Hematopoietic multipotent progenitor cell treated with erythropoietin and hydrocortisone succinate and interleukin-3 and kit ligand, for 4 days (in vitro differentiated cells): ENCODE measurements at regions not wholly inside any gene's neighbourhood (a gene's known extent, or its start where the extent isn't known, plus 50 kb on each side); places are given as distances from the start of the nearest gene placed in this dataset.

ENCODE experiments used
- DNase-seq: peaks from one replicate; pipeline ENCODE4 v3.0.0-alpha.2; 2015

DNA sequence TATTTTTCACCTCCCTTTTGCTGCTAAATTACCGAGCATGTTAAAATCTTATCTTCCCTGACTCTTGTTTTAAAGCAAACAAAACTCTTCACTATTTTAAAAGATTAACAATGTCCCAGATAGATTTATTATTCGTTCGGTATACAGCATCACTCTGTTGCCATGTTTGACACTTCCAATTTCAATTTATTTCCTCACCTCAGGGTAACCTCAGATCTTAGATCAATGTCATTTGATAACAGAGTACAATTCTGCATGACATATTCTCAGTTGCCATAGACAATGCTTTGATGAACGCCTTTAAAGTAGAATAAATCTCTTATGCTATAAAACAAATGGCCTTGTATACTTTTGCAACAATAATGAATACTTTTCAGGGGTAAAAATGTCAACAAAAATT, 1078.1 kb upstream of the IGFBP7 start:
- DNase-seq, result no peak

DNA sequence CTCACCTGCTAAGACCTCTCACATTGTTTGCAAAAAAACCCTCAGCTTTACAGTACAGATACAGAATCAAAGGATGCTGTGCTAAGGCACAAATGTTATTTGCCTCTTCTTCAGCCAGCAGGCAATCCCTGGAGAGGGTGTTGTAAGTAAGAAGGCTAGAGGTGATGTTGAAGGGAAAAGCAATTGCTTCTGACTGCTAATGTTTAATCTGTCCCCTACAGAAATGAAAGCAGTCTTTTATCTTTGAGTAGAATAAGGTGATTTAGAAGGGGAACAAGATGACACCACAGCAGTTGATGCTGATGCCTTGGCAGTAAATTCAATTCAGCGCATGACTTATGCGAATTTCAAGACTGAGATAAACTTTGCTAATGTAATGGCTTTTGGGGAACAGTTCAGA, 1064.8 kb upstream of the IGFBP7 start:
- no peak for DNase-seq

DNA sequence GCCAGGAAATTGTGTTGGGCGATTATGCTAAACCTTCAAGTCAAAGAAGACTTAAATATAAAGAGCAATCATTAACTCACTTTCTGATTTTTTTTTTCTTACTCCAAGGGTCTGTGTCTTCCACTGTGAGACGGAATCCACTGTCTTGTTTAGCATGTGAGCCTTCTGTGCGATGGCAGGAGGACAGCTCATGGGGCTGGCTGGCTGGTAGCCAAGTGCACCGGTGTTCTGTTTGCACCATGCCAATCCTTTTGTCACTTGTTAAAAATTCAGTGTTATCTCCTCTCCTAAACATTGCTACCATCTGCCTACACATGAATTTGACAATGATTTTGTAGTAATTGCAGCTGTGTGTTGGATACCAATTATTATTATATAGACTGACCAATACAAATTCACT, 1056.3 kb upstream of the IGFBP7 start:
- DNase-seq, result no peak

DNA sequence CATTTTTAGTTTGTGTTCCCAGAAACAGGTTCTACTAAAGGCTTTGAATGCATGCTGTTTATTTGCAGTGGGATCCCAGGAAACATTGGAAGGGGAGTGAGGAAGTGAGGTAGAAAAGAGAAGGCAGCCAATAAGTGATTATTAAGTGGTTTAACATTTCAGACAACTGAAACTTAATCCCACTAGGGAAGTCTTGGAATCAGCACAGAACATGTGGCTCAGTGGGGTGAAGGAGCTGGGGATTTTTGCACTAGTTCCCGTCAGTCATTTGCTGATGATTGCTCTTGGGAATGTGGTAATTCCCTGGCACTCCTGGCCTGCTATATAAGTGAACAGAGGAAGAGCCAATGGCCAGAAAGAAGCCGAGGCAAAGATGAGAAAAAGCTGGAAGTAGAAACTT, 1053.0 kb upstream of the IGFBP7 start:
- no peak for DNase-seq

DNA sequence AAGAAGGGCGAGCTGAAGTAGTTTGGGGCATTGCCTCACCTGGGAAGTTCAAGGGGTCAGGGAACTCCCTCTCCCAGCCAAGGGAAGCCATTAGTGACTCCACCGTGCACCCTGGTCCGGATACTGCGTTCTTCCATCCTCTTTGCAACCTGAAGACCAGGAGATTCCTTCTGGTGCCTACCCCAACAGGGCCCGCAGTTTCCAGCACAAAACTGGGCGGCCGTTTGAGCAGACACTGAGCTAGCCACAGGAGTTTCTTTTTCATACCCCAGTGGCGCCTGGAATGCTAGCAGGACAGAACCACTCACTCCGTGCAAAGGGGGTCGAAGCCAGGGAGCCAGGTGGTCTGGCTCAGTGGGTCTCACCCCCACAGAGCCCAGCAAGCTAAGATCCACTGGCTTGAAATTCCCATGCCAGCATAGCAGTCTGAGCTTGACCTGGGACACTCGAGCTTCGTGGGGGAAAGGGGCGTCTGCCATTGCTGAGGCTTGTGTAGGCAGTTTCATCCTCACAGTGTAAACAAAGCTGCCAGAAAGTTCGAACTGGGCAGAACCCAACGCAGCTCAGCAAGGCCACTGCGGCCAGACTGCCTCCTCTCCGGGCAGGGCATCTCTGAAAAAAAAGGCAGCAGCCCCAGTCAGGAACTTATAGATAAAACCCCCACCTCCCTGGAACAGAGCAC, 1039.4 kb upstream of the IGFBP7 start:
- DNase-seq, result no peak

DNA sequence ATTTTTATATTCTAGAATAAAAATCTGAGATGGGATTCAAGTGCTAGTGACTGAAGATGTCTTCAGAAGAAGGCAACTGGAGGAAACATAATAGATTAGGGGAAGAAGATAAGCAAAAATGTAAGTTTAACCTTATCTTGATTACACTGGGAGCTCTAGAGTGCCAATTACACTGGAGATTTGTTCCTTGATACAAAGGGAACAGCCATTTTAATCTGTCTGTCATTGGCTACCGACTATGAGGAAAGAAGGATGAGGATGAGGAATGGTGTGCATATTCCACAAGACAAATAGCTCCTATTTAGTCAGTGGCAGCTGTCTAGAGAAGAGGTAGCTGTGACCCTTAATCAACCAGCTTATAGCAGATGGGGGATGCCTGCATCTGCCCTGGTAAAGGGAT, 1034.5 kb upstream of the IGFBP7 start:
- no peak for DNase-seq

DNA sequence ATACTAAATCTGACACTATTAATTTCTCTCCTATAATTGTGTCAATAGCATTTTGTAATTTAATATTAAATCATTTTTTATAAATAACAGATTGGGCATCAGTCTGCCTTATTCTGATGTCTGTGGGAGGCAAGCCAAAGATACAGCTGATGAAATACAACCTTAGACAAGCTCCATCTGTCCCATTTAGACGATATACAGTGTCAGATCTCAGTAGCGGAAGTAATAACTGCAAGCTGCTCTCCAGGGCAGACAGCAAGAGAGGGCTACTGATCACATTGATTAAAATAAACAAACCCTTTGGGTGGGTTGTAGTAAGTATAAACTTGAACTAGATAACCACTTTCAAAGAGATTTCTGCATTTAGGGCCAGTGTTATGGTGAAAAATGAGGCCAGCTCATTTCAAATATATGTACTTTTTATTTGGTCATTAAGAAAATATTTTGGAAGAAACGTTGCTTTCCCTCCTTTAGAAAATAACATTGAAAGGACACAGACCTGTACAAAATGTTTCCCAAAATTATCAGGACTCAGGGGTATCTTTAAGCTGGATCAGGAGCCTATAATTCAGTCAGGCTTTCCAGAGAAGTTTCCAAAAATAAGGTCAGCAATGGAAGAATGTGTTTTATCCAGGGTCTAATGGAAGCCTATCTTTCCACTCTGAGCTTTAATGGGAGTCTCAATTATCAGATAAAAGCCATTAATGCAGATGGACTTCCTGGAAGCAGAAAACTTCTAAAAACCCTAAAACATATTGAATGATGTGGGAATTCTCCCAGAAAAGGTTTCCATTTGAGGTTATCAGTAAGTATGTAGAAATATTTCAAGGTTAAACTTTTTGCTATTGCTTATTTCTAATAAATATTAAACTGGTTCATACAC, 1028.8 kb upstream of the IGFBP7 start:
- DNase-seq, result no peak

DNA sequence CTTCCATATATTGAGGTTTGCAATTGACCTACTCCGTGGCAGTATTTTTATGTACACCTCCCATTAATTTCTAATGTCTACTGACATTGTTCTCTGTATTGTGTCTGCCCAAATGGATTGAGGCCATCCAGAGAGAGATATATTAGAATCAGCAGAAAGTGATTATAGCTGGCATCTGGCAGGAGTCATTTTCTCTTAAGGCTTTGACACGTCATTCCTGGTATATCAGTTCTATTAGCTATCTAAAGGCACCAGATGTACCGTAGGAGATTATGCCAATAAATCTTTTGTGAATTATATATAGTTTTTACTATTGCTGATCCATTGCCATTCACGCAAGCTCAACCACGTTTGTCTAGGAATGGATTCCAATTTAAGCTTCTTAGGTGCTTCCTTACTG, 1026.4 kb upstream of the IGFBP7 start:
- DNase-seq, result no peak

DNA sequence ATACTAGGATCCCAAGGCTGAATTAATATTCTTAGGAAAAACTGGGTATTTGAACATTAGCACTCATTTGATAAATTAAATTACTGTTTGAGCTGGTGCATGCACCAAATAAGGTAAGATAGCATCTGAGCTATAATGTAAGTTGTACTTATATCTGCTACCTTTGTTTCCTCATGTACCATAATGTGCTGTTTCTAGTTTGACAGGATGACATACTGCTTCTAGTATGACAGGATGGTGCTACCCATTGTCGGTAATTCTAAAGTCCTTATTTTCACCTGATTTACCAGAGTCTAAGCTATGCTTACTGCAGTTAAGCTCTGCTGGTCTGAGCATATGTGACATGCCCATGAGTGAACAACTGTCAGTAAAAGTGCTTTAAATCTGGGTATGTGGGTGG, 1017.5 kb upstream of the IGFBP7 start:
- DNase-seq, result no peak

DNA sequence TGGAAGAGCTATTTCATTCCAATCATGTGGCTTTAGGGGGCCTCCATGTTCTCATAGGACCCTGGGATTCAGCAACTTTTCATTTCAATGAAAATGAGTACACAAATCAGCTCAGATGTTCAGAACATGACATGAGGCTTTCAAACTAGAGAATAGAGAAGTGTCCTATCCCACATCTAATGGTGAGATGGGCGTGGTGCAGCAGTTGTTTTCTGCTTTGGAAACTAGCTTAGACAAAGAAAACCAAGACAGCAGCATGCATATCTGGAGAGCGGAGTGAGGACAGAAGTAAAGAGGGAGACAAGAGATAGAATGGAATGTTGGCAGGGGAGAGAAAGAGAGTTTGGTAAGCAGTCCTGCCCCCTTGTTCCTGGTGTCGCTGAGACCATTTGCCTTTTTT, 1009.1 kb upstream of the IGFBP7 start:
- no peak for DNase-seq

DNA sequence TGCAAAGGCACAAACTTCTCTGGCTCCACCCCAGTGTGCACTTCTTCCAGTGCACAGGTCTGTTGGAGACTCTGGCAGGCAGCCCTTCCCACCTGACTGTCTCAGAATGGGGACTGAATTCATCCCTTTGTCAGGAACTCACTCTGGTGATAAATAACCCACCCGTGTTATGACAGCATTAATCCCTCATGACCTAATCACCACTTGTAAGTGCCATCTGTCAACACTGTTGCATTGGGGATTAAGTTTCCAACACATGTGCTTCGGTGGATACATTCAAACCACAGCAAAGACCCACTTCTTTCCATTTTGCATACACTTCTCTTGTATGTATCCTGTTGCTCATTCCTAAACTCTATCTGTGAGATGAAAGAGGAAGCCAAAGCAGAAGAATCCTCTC, 1002.9 kb upstream of the IGFBP7 start:
- DNase-seq, result no peak

DNA sequence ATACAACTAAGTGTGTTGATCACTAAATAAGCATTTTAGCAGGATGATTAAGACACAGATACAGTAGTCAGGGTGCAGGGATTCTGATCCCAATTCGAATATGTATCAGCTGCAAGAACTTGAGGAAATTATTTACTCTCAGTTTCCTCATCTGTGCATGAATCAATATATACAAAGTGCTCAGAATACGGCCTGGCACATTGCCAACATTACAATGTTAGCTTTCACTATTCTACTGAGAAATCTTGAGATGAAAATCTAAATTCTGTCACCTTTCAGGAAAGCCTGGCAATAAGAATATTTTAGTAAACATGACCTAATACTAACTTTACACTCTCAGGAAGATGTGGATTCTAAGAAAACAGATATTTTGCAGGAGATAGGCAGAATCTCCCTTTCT, 1001.6 kb upstream of the IGFBP7 start:
- DNase-seq, result no peak

DNA sequence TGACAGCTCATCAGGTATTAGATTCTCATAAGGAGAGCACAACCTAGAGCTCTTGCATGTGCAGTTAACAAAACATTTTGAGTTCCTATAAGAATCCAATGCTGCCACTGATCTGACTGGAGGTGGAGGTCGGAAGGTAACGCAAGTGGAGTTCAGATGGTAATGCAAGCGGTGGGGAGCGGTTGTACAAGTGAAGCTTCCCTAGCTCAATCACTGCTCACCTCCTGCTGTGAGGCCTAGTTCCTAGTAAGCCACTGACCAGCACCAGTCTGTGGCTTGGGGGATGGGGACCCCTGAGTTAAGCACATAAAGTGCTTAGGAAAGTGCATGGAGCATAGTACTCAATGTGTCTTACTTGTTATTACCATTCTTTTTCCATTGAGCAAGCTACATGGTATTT, 983.2 kb upstream of the IGFBP7 start:
- no peak for DNase-seq

DNA sequence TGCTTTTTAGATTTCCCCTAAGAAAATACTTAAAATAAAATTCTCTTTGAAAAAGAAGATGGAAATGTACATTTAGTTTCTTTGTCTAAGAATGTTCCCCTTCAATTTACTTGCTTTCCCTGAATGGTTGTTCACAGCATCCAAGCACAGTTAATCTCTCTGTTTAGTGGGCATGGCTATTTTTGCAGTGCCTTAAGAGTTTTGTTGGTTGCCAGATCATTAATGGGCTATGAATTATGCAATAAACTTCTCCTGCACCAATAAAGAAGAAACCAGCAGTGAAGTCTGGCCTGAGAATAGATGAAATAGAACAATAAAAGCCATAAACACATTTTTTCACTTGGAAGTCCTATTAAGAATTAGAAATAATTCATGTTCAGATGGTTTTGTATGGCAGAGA, 980.4 kb upstream of the IGFBP7 start:
- no peak for DNase-seq

DNA sequence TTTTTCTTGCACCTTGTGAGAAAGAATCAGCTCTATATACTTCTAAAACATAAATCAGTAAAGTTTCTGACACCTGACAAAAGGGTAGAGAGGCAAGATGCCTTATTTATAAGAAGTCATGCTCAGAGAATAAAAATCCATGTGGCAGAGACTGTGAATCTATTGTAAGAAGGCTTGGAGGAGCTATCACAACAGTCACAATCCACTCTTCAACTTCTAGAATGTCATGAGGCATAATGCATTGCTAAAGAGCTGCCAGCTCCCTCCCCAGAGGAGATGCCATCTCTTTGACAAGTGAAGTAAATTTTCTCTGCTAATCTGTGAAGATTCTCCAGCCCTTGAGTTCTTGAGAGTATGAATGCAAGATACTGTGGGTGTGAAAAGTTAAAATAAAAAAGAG, 971.2 kb upstream of the IGFBP7 start:
- DNase-seq, result no peak

DNA sequence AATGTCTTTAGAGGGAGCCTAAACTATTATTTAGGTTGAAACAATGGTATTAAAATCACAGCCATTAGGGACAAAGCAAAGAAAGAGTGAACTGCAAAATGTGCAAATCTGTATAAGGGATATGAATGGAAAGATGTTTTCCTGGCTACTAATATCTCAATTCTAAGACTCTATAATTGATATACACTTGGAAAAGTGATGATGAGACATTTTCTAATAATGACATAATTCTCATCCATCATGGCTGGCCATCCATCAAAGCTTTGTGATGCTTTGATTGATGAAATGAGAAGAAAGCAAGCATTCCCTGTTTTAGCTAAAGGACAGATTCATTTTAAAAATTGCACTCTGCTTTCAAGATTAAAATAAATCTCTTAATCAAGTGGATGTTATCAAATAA, 965.5 kb upstream of the IGFBP7 start:
- no peak for DNase-seq

DNA sequence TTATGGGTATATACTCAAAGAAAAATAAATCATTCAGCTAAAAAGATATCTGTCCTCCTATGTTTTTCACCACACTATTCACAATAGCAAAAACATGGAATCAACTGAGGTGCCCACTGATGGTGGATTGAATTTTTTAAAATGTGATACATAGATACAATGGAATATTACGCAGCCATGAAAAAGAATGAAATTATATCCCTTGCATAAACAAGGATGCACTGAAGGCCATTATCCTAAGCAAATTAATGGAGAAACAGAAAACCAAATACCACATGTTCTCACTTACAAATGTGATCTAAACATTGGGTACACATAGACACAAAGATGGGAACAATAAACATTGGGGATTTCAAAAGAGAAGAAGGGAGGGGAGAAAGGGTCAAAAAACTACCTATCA, 964.2 kb upstream of the IGFBP7 start:
- DNase-seq, result no peak

DNA sequence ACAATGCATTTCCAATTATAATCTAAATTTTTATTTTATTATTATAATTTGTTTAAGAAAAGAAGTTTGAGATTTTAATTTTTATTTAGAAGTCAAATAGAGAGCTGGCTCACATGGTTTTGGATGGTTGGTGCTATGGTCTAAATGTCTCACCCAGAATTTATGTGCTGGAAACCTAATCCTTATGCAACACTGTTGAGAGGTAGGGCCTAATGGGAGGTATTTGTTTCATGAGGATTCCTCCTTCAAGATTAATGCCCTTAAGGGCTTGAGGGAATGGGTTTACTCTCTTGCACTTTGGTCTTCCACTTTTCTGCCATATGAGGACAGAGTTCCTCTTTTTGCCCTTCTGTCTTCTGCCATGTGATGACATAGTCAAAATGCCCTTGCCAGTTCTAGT, 960.5 kb upstream of the IGFBP7 start:
- no peak for DNase-seq

DNA sequence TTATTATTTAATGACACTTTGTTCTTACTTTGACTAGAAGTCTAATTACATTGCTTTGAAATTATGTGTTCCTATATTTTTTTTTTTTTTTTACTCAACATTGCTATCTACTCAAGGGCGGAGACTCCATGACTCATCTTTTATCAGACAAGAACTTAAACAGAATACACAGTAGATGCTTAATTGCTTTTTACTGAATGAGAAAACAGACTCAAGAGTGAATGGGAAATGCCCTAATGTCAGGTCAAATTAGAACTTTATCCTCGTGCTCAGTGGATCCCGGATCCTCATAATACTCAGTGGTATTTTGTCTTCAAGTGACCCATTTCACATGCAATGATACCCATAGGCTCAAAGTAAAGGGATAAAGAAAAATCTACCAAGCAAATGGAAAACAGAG, 954.5 kb upstream of the IGFBP7 start:
- DNase-seq, result peak; percentile 4

DNA sequence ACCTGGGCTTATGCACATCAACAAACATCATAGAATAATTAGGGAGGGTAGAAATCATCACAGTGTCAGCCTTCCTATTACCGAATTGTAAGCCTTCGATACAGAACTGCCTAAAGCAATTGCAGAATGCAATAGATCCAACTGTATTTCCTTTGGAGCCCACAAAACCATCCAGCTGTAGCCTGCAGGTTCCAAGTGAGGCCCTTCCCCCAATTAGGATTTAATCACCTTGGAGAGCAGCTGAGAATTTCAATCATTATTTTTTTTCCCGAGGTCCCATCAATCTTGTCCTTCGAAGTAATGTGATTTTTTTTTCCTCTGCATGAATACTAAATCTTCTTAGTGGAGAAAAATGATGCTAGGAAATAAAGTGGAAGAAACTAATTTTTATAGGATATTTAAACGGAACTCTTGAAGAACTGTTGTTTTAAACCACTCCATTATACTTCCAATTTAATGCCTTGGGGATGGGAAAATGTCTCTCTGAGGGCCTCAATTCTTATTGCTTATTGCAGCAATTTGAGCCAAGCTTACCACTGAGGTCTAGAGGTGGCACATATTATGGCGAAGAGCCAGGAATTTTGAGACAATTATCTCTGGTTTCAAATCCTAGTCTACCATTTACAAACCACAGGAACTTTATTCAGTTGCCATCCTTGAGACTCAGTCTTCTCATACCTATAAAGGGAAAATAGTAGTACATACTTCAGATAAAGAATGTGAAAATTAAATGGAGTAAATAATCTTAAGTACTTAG, 953.4 kb upstream of the IGFBP7 start:
- DNase-seq, result no peak

DNA sequence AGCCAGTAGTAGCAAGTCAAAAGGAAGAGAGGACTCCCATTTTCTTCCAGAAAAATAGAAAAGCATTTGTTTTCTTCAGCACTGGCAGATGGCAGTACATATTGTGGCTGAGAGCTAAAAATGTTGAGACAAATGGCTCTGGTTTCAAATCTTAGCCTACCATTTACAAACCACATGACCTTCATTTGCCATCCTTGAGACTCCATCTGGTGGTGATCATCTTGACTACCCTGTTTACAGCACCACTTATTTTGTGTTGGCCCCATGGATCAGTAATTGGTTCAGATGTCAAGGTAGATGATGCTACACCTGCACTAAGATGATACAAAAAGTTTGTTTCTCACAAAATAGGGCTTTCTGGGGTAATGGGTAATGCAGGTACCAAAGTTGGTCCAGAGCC, 951.8 kb upstream of the IGFBP7 start:
- peak; percentile 10 for DNase-seq

DNA sequence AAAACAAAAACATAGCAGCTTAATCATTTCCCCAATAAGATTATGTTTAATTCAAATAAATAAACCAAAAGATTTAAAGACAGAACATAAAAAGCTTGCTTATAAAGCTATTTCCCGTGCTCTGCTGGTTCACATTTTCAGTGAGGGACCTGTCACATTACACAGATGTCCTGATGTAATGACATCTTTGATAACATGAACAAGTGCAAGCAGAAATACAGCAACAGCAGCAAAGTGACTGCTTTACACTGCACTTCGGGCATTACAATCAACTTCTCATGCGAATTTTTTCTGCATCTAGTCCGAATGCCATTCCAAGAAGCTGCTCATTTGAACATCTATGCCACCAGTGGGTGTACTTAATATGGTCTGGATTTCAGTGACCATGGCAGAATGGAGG, 940.3 kb upstream of the IGFBP7 start:
- DNase-seq, result no peak

DNA sequence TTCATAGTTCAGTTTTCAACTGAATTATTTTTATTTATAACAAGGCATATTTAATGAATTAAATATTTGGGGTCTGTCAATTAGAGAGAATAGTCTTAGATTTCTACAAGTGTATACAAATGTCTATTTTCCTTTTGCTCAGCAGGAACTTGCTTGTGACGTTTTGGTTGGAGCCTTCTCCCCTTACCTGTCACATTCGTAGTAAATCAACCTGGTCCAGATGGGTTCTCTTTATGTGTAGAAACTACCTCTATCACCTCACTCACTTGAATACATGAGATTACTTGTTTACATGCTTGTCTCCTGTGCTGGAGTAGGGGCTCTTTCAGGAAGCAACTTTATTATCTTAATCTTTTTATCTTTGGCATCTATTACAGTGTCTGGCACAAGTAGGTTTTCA, 938.3 kb upstream of the IGFBP7 start:
- DNase-seq, result no peak

DNA sequence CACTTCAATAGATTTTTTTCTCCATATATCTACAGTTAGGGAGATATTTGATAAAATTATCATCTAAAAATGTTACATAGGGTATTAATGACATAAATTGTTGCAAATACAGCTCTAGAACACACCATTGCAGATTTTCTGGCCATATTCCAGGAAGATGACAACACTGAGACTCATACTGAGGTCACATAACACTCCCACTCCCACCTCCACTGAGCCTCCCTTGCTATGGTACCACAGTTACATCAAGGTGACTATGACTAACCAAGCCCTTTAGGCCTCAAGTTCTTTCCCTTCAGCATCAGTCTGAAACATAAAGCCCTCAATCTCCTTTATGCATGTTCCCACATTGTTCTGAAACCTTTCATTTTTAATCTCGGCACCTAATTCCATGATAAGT, 932.0 kb upstream of the IGFBP7 start:
- no peak for DNase-seq
